ENCODE measurements at regions not wholly inside any gene's neighbourhood (a gene's known extent, or its start where the extent isn't known, plus 50 kb on each side); places are given as distances from the start of the nearest gene placed in this dataset.

- DNase-seq (ENCODE audit: low read depth): no peak
- no peak for TF ChIP-seq CTCF (IDR thresholded peaks at IDR 0.05; ENCODE audit: insufficient read depth, low read depth, low read length, missing control alignments)
- H3K4me3 ChIP-seq (ENCODE audit: low read length): no peak overlapping the region
These were observed 232.5 kb upstream of the EEF2KMT start for GRCh38 chr16:5330058-5330457.

- TF ChIP-seq CTCF (IDR thresholded peaks at IDR 0.05; ENCODE audit: insufficient read depth, low read depth, low read length, missing control alignments): no peak
- DNase-seq (ENCODE audit: low read depth): no peak
- no peak overlapping the region for H3K4me3 ChIP-seq (ENCODE audit: low read length)
These were observed 231.0 kb upstream of the EEF2KMT start for GRCh38 chr16:5328546-5328945.

GRCh38 chr16:5326395-5326794 is 228.8 kb upstream of the EEF2KMT start:
- no peak overlapping the region for H3K4me3 ChIP-seq (ENCODE audit: low read length)
- no peak for DNase-seq (ENCODE audit: low read depth)
- no peak for TF ChIP-seq CTCF (IDR thresholded peaks at IDR 0.05; ENCODE audit: insufficient read depth, low read depth, low read length, missing control alignments)

- TF ChIP-seq CTCF (IDR thresholded peaks at IDR 0.05; ENCODE audit: insufficient read depth, low read depth, low read length, missing control alignments): no peak
- DNase-seq (ENCODE audit: low read depth): no peak
- H3K4me3 ChIP-seq (ENCODE audit: low read length): no peak overlapping the region
These were observed 228.3 kb upstream of the EEF2KMT start for GRCh38 chr16:5325932-5326331.

- no peak for DNase-seq (ENCODE audit: low read depth)
- H3K4me3 ChIP-seq (ENCODE audit: low read length): no peak overlapping the region
- no peak for TF ChIP-seq CTCF (IDR thresholded peaks at IDR 0.05; ENCODE audit: insufficient read depth, low read depth, low read length, missing control alignments)
These were observed 225.9 kb upstream of the EEF2KMT start for GRCh38 chr16:5323284-5324141.

- no peak for DNase-seq (ENCODE audit: low read depth)
- no peak for TF ChIP-seq CTCF (IDR thresholded peaks at IDR 0.05; ENCODE audit: insufficient read depth, low read depth, low read length, missing control alignments)
- H3K4me3 ChIP-seq (ENCODE audit: low read length): no peak overlapping the region
These were observed 224.3 kb upstream of the EEF2KMT start for GRCh38 chr16:5321930-5322329.

GRCh38 chr16:5319799-5320198 is 222.2 kb upstream of the EEF2KMT start:
- no peak overlapping the region for H3K4me3 ChIP-seq (ENCODE audit: low read length)
- no peak for DNase-seq (ENCODE audit: low read depth)
- TF ChIP-seq CTCF (IDR thresholded peaks at IDR 0.05; ENCODE audit: insufficient read depth, low read depth, low read length, missing control alignments): no peak

Measured in epithelial cell of esophagus (primary cell).